ENCODE measurements at regions not wholly inside any gene's neighbourhood (a gene's known extent, or its start where the extent isn't known, plus 50 kb on each side); places are given as distances from the start of the nearest gene placed in this dataset.

GRCh38 chr12:107169200-107169599, 75.9 kb upstream of the CRY1 start:
- TF ChIP-seq CTCF (IDR thresholded peaks at IDR 0.05) (no peak), POLR2A (IDR thresholded peaks at IDR 0.05) (no peak)
- Histone ChIP-seq H3K27ac (no peak overlapping the region), H3K4me3 (no peak overlapping the region), H3K9me3 (no peaks in the 10 kb centered on the region), H3K36me3 (replicated peaks in 1 of 2; ENCODE audit: insufficient read depth in 1 of 2, low read depth in 2 of 2) (no peaks in the 10 kb centered on the region), H3K27me3 (no peaks in the 10 kb centered on the region), H3K4me1 (no peaks in the 10 kb centered on the region)
- DNase-seq (no peak), ATAC-seq (no peak)
- intact Hi-C loops (cut with DNase I), result no loop called here
- WGBS, 2 donors, result 66 to 68% methylated on average over 6 of the region's 6 CpGs

- DNase-seq, result no peak
- Histone ChIP-seq H3K36me3 (replicated peaks in 1 of 2; ENCODE audit: insufficient read depth in 1 of 2, low read depth in 2 of 2) (no peaks in the 10 kb centered on the region), H3K4me1 (no peaks in the 10 kb centered on the region), H3K27me3 (no peaks in the 10 kb centered on the region), H3K4me3 (no peak overlapping the region), H3K27ac (no peak overlapping the region), H3K9me3 (no peaks in the 10 kb centered on the region)
- intact Hi-C loops (cut with DNase I), result no loop called here
- 61 to 76% methylated on average over 5 of the region's 5 CpGs for WGBS, 2 donors
- ATAC-seq, result no peak
- TF ChIP-seq POLR2A (IDR thresholded peaks at IDR 0.05) (no peak), CTCF (IDR thresholded peaks at IDR 0.05) (no peak)
These were observed 85.4 kb upstream of the CRY1 start for GRCh38 chr12:107178776-107179175.

- Histone ChIP-seq H3K4me1 (no peaks in the 10 kb centered on the region), H3K36me3 (replicated peaks in 1 of 2; ENCODE audit: insufficient read depth in 1 of 2, low read depth in 2 of 2) (no peaks in the 10 kb centered on the region), H3K27me3 (no peaks in the 10 kb centered on the region), H3K4me3 (no peak overlapping the region), H3K9me3 (no peaks in the 10 kb centered on the region), H3K27ac (no peak overlapping the region)
- DNase-seq (no peak), ATAC-seq (no peak)
- WGBS, 2 donors, result 26 to 64% methylated on average over 1 of the region's 1 CpG
- intact Hi-C loops (cut with DNase I), result no loop called here
- TF ChIP-seq POLR2A (IDR thresholded peaks at IDR 0.05), result no peak
- no peak for TF ChIP-seq CTCF (IDR thresholded peaks at IDR 0.05)
These were observed 86.5 kb upstream of the CRY1 start for GRCh38 chr12:107179871-107180270.

- Histone ChIP-seq H3K36me3 (replicated peaks in 1 of 2; ENCODE audit: insufficient read depth in 1 of 2, low read depth in 2 of 2) (no peaks in the 10 kb centered on the region), H3K9me3 (no peaks in the 10 kb centered on the region), H3K27me3 (no peaks in the 10 kb centered on the region), H3K4me1 (no peaks in the 10 kb centered on the region), H3K27ac (no peak overlapping the region), H3K4me3 (no peak overlapping the region)
- intact Hi-C loops (cut with DNase I), result no loop called here
- TF ChIP-seq POLR2A (IDR thresholded peaks at IDR 0.05) (no peak), CTCF (IDR thresholded peaks at IDR 0.05) (no peak)
- DNase-seq (no peak), ATAC-seq (no peak)
- WGBS, 2 donors, result 35 to 42% methylated on average over 1 of the region's 1 CpG
These were observed 86.9 kb upstream of the CRY1 start for GRCh38 chr12:107180272-107180671.

- intact Hi-C loops (cut with DNase I), result no loop called here
- Histone ChIP-seq H3K4me1 (no peaks in the 10 kb centered on the region), H3K4me3 (no peak overlapping the region), H3K36me3 (replicated peaks in 1 of 2; ENCODE audit: insufficient read depth in 1 of 2, low read depth in 2 of 2) (no peaks in the 10 kb centered on the region), H3K27ac (no peak overlapping the region), H3K27me3 (no peaks in the 10 kb centered on the region), H3K9me3 (no peaks in the 10 kb centered on the region)
- ATAC-seq (no peak), DNase-seq (no peak)
- TF ChIP-seq POLR2A (IDR thresholded peaks at IDR 0.05) (no peak), CTCF (IDR thresholded peaks at IDR 0.05) (no peak)
- WGBS, 2 donors, result 38 to 52% methylated on average over 5 of the region's 5 CpGs
These were observed 91.1 kb upstream of the CRY1 start for GRCh38 chr12:107184359-107184930.

Data from body of pancreas (tissue), 4 donors.